Endothelial cell of umbilical vein (primary cell): ENCODE measurements at regions not wholly inside any gene's neighbourhood (a gene's known extent, or its start where the extent isn't known, plus 50 kb on each side); places are given as distances from the start of the nearest gene placed in this dataset.

Experiments
- BruUV-seq: library from RNA; stranded (reverse); fragments of 400-500 nt; replicated peaks from 2 replicates; lab custom pipeline; 2021; lab: Mats Ljungman, UMichigan
- CTCF ChIA-PET: fragments of 300-600, 350-600 bp; sonication (Branson Sonifier 250); formaldehyde crosslinking; loops from one replicate; lab custom pipeline; 2021; ENCODE audit warnings: antibody characterized with exemption, inconsistent platforms; lab: Charles Lee
- POLR2A ChIA-PET: fragments of 300-600, 350-600 bp; sonication (Branson Sonifier 250); formaldehyde crosslinking; loops from one replicate; lab custom pipeline; 2021; ENCODE audit warnings: antibody characterized with exemption, inconsistent platforms; lab: Charles Lee
- DNase-seq: peaks from one replicate; pipeline ENCODE4 v3.0.0-alpha.2; 2011; ENCODE audit warnings: low read depth, low spot score
- FAIRE-seq: peaks from 2 replicates; lab custom pipeline; 2011; peaks lifted over from hg19 to GRCh38; lab: Jason Lieb, UNC
- H2AFZ ChIP-seq: 2 replicates; pipeline ENCODE4 v1.6.0; 2012; ENCODE audit warnings: low read depth, low read length, control low read depth, inconsistent platforms
- H3K27ac ChIP-seq: 2 replicates; pipeline ENCODE4 v1.5.1; 2011; ENCODE audit warnings: low read depth, mild to moderate bottlenecking, control low read depth, low read length, moderate library complexity; ENCODE audit not compliant: insufficient read depth
- H3K27me3 ChIP-seq, 2 experiments: 2 replicates each; pipeline versions ENCODE4 v1.6.0 to v1.6.1; 2011; ENCODE audit warnings: low read length in 2 of 2, mixed read lengths in 1 of 2; ENCODE audit not compliant: control insufficient read depth in 2 of 2, insufficient read depth in 2 of 2
- H3K36me3 ChIP-seq, 2 experiments: 2 replicates in 1 of 2; 3 replicates in 1 of 2; pipeline ENCODE4 v1.5.1; 2011; ENCODE audit warnings: low read length in 2 of 2, mild to moderate bottlenecking in 1 of 2, moderate library complexity in 1 of 2; ENCODE audit not compliant: control insufficient read depth in 2 of 2, insufficient read depth in 2 of 2; ENCODE audit errors: extremely low read depth in 1 of 2
- H3K4me1 ChIP-seq: 3 replicates; pipeline ENCODE4 v1.5.1; 2011; ENCODE audit warnings: mild to moderate bottlenecking, low read length; ENCODE audit not compliant: control insufficient read depth, insufficient read depth; ENCODE audit errors: extremely low read depth
- H3K4me2 ChIP-seq: 2 replicates; pipeline ENCODE4 v1.6.1; 2011; ENCODE audit warnings: low read length, control low read depth, mixed read lengths; ENCODE audit not compliant: insufficient read depth
- H3K4me3 ChIP-seq, 3 experiments: fragments of 200-600 bp in 1 of 3; sonication (generic), shearing (Covaris generic) in 1 of 3; replicated peaks in 1 of 3; 2 replicates each; pipeline ENCODE4 v1.5.1; 2011 to 2016; ENCODE audit warnings: control low read depth in 3 of 3, low read length in 3 of 3, mild to moderate bottlenecking in 2 of 3, inconsistent platforms in 1 of 3, low read depth in 1 of 3, moderate library complexity in 1 of 3; ENCODE audit not compliant: insufficient read depth in 1 of 3
- H3K79me2 ChIP-seq: 2 replicates; pipeline ENCODE4 v1.6.0; 2012; ENCODE audit warnings: low read length, inconsistent platforms; ENCODE audit not compliant: control insufficient read depth, insufficient read depth
- H3K9ac ChIP-seq: replicated peaks from 2 replicates; pipeline ENCODE3; 2011; ENCODE audit warnings: low read length, control low read depth; ENCODE audit not compliant: insufficient read depth; ENCODE audit errors: extremely low read depth
- H3K9me1 ChIP-seq: replicated peaks from 3 replicates; pipeline ENCODE4 v1.6.0; 2011; ENCODE audit warnings: mild to moderate bottlenecking, low read length; ENCODE audit not compliant: control insufficient read depth, insufficient read depth; ENCODE audit errors: extremely low read depth
- H3K9me3 ChIP-seq: replicated peaks from 2 replicates; pipeline ENCODE4 v1.5.1; 2012; ENCODE audit warnings: low read length, inconsistent platforms; ENCODE audit not compliant: control insufficient read depth, insufficient read depth
- H4K20me1 ChIP-seq: replicated peaks from 2 replicates; pipeline ENCODE3; 2011; ENCODE audit warnings: mild to moderate bottlenecking, low read length; ENCODE audit not compliant: control insufficient read depth, insufficient read depth; ENCODE audit errors: extremely low read depth
- EZH2 ChIP-seq: IDR thresholded peaks from 2 replicates; pipeline ENCODE4 v1.6.1; 2012; ENCODE audit warnings: borderline replicate concordance, low read depth, mild to moderate bottlenecking, moderate library complexity, low read length, inconsistent platforms; ENCODE audit not compliant: severe bottlenecking
- FOS ChIP-seq: IDR thresholded peaks from 2 replicates; pipeline ENCODE4 v1.6.1; 2011; ENCODE audit warnings: mild to moderate bottlenecking, low read length, moderate library complexity, borderline replicate concordance; ENCODE audit not compliant: insufficient read depth
- GATA2 ChIP-seq: IDR thresholded peaks from 2 replicates; pipeline ENCODE4 v1.7.0; 2011; ENCODE audit warnings: low read depth, mild to moderate bottlenecking, moderate library complexity, mixed read lengths, low read length; ENCODE audit not compliant: insufficient read length, insufficient read depth
- JUN ChIP-seq: IDR thresholded peaks from 2 replicates; pipeline ENCODE4 v1.6.1; 2011; ENCODE audit warnings: borderline replicate concordance, low read depth; ENCODE audit not compliant: insufficient read length, insufficient read depth
- MYC ChIP-seq: IDR thresholded peaks from one replicate; pipeline ENCODE4 v1.6.1; 2011; ENCODE audit warnings: mild to moderate bottlenecking, low read depth, low read length
- POLR2A ChIP-seq: IDR thresholded peaks from 2 replicates; pipeline ENCODE4 v1.6.1; 2012; ENCODE audit warnings: low read depth, mild to moderate bottlenecking, control low read depth, low read length
- POLR2AphosphoS5 ChIP-seq: IDR thresholded peaks from 2 replicates; pipeline ENCODE4 v1.6.1; 2012; ENCODE audit warnings: low read depth, mild to moderate bottlenecking, control low read depth, low read length, moderate library complexity; ENCODE audit not compliant: insufficient read depth
- dilution Hi-C: fragments of 300-500 bp; cut with MboI; formaldehyde crosslinking; loops from one replicate; pipeline ENCODE4 v1.15.0; 2019; ENCODE audit warnings: low sequenced_read_pairs; ENCODE audit not compliant: extremely low pct_ligation_motif_present
- intact Hi-C: fragments of 100-400 bp; cut with micrococcal nuclease; formaldehyde crosslinking; loops from one replicate; pipeline ENCODE4 v1.10.0; 2022
- TF ChIP-seq, protein P1 (sequence below): IDR thresholded peaks from 2 replicates; pipeline ENCODE4 v1.6.1; 2011; ENCODE audit not compliant: insufficient read depth, insufficient read length
- TF ChIP-seq, protein P2 (sequence below), 2 donors: IDR thresholded peaks; 1 replicate in 1 of 2; 2 replicates in 1 of 2; pipeline ENCODE4 v1.5.1; 2011; ENCODE audit warnings: low read length in 2 of 2, mild to moderate bottlenecking in 2 of 2, moderate library complexity in 2 of 2, control low read depth in 1 of 2, inconsistent platforms in 1 of 2, low read depth in 1 of 2; ENCODE audit not compliant: insufficient read depth in 1 of 2; ENCODE audit errors: extremely low read depth in 1 of 2

DNA sequence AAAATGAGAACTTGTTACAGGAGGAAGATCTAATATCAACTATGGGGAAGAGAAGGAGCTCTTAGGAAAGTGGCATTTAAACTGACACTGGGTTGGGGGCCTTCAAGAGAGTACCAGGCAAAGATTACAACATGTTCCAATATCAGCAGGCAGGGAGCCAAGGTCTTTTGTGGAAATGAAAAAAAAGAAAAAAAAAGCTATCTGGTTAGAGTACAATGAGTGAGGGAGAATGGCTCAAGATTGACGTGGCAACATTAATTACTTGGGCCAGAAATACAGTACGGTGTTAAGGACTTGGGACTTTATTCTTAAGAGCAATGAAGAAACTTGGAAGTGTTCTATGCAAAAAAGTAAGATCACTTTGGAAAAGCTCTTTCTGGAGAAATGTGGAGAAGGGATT is 132.3 kb upstream of the CDK1 start:
- Histone ChIP-seq H3K4me3 (no peak overlapping the region), H3K4me1 (no peaks in the 10 kb centered on the region), H3K36me3 (no peaks in the 10 kb centered on the region), H3K9me1 (no peaks in the 10 kb centered on the region), H3K79me2 (no peaks in the 10 kb centered on the region), H3K9ac (no peak overlapping the region), H2AFZ (no peak overlapping the region), H3K27ac (no peak overlapping the region), H3K4me2 (no peak overlapping the region), H3K27me3 (no peaks in the 10 kb centered on the region), H4K20me1 (no peaks in the 10 kb centered on the region), H3K9me3 (no peaks in the 10 kb centered on the region)
- BruUV-seq = no TSS peak
- CTCF ChIA-PET = interaction anchor here (0.7 to 3.7 kb wide), 16 partner anchors 10 to 1020 kb away, joined by 3 to 63 read pairs (median 4); no protein-coding TSS in a partner anchor
- TF ChIP-seq EZH2 = no peak
- TF ChIP-seq, protein P1, sequence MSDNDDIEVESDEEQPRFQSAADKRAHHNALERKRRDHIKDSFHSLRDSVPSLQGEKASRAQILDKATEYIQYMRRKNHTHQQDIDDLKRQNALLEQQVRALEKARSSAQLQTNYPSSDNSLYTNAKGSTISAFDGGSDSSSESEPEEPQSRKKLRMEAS = no peak
- no peak for TF ChIP-seq JUN
- TF ChIP-seq, protein P2, sequence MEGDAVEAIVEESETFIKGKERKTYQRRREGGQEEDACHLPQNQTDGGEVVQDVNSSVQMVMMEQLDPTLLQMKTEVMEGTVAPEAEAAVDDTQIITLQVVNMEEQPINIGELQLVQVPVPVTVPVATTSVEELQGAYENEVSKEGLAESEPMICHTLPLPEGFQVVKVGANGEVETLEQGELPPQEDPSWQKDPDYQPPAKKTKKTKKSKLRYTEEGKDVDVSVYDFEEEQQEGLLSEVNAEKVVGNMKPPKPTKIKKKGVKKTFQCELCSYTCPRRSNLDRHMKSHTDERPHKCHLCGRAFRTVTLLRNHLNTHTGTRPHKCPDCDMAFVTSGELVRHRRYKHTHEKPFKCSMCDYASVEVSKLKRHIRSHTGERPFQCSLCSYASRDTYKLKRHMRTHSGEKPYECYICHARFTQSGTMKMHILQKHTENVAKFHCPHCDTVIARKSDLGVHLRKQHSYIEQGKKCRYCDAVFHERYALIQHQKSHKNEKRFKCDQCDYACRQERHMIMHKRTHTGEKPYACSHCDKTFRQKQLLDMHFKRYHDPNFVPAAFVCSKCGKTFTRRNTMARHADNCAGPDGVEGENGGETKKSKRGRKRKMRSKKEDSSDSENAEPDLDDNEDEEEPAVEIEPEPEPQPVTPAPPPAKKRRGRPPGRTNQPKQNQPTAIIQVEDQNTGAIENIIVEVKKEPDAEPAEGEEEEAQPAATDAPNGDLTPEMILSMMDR (IDR thresholded peaks at IDR 0.05; ENCODE audit: extremely low read depth in 1 of 2, insufficient read depth in 1 of 2, low read depth in 1 of 2, low read length in 2 of 2) = no peak
- no peak for TF ChIP-seq POLR2A
- TF ChIP-seq MYC = no peak
- no peak for TF ChIP-seq FOS
- TF ChIP-seq GATA2 = no peak
- no peak for TF ChIP-seq POLR2AphosphoS5
- DNase-seq (no peak), FAIRE-seq (no peak)
- dilution Hi-C loops = no loop called here
- POLR2A ChIA-PET = no interaction called here
- intact Hi-C loops = loop anchor here (2.0 to 5.0 kb wide), 4 partner anchors 97 to 1019 kb away; no protein-coding TSS in a partner anchor
